CD4-positive, alpha-beta T cell treated with Interleukin-10 for 1 hour (primary cell): ENCODE measurements at regions not wholly inside any gene's neighbourhood (a gene's known extent, or its start where the extent isn't known, plus 50 kb on each side); places are given as distances from the start of the nearest gene placed in this dataset.

Experiments
- DNase-seq: peaks from one replicate; pipeline ENCODE4 v3.0.0-alpha.2; 2020

- no peak for DNase-seq
Observed at GRCh38 chr16:66135421-66135831, 231.1 kb upstream of the CDH5 start.

GRCh38 chr16:66134875-66135274 is 231.6 kb upstream of the CDH5 start:
- no peak for DNase-seq

- DNase-seq: no peak
Observed at GRCh38 chr16:66133643-66134338, 232.7 kb upstream of the CDH5 start.

- no peak for DNase-seq
Observed at GRCh38 chr16:66131895-66132294, 234.6 kb upstream of the CDH5 start.

GRCh38 chr16:66131156-66131807 is 235.2 kb upstream of the CDH5 start:
- no peak for DNase-seq

GRCh38 chr16:66130296-66130905 is 236.1 kb upstream of the CDH5 start:
- no peak for DNase-seq

- DNase-seq: no peak
Observed at GRCh38 chr16:66129196-66129595, 237.3 kb upstream of the CDH5 start.

GRCh38 chr16:66128371-66128770 is 238.1 kb upstream of the CDH5 start:
- no peak for DNase-seq

GRCh38 chr16:66127459-66128370 is 238.8 kb upstream of the CDH5 start:
- DNase-seq: no peak

GRCh38 chr16:66121466-66121865 is 245.0 kb upstream of the CDH5 start:
- no peak for DNase-seq

- no peak for DNase-seq
Observed at GRCh38 chr16:66120656-66121055, 245.8 kb upstream of the CDH5 start.

GRCh38 chr16:66116163-66117002 is 250.1 kb upstream of the CDH5 start:
- no peak for DNase-seq

- DNase-seq: no peak
Observed at GRCh38 chr16:66115373-66115772, 251.1 kb upstream of the CDH5 start.

- DNase-seq: no peak
Observed at GRCh38 chr16:66113223-66113622, 253.3 kb upstream of the CDH5 start.

GRCh38 chr16:66109677-66110076 is 256.8 kb upstream of the CDH5 start:
- no peak for DNase-seq

- DNase-seq: no peak
Observed at GRCh38 chr16:66107661-66108060, 258.8 kb upstream of the CDH5 start.

- DNase-seq: no peak
Observed at GRCh38 chr16:66103211-66103610, 263.3 kb upstream of the CDH5 start.

- no peak for DNase-seq
Observed at GRCh38 chr16:66099306-66099705, 267.2 kb upstream of the CDH5 start.

GRCh38 chr16:66097751-66098150 is 268.7 kb upstream of the CDH5 start:
- DNase-seq: no peak

- DNase-seq: no peak
Observed at GRCh38 chr16:66095676-66096075, 270.8 kb upstream of the CDH5 start.

- no peak for DNase-seq
Observed at GRCh38 chr16:66093191-66093590, 273.3 kb upstream of the CDH5 start.

- DNase-seq: no peak
Observed at GRCh38 chr16:66091471-66091891, 275.0 kb upstream of the CDH5 start.
